ENCODE measurements at regions not wholly inside any gene's neighbourhood (a gene's known extent, or its start where the extent isn't known, plus 50 kb on each side); places are given as distances from the start of the nearest gene placed in this dataset.

GRCh38 chr4:144350706-144351105 is 210.2 kb upstream of the GYPA start:
- TF ChIP-seq USF1 (IDR thresholded peaks at IDR 0.05): no peak
- TF ChIP-seq CEBPB (IDR thresholded peaks at IDR 0.05): no peak
- no peak for TF ChIP-seq RAD21 (IDR thresholded peaks at IDR 0.05; ENCODE audit: low read depth)
- no peak for TF ChIP-seq MAX (IDR thresholded peaks at IDR 0.05)
- TF ChIP-seq NFIC (IDR thresholded peaks at IDR 0.05): no peak

- TF ChIP-seq MAX (IDR thresholded peaks at IDR 0.05) (no peak), USF1 (IDR thresholded peaks at IDR 0.05) (no peak), ZBTB7A (IDR thresholded peaks at IDR 0.05; ENCODE audit: low read depth) (no peak), YY1 (IDR thresholded peaks at IDR 0.05; ENCODE audit: low read depth) (no peak), EGR1 (IDR thresholded peaks at IDR 0.05) (no peak), REST (IDR thresholded peaks at IDR 0.05; ENCODE audit: low read depth) (no peak), RAD21 (IDR thresholded peaks at IDR 0.05; ENCODE audit: low read depth) (no peak), FOXM1 (IDR thresholded peaks at IDR 0.05; ENCODE audit: borderline replicate concordance, low read depth) (no peak), CREB1 (IDR thresholded peaks at IDR 0.05; ENCODE audit: low read depth) (no peak), TEAD4 (IDR thresholded peaks at IDR 0.05) (no peak), NFIC (IDR thresholded peaks at IDR 0.05) (no peak), EP300 (IDR thresholded peaks at IDR 0.05; ENCODE audit: borderline replicate concordance) (no peak), TAF1 (IDR thresholded peaks at IDR 0.05; ENCODE audit: low read depth) (no peak), TCF12 (IDR thresholded peaks at IDR 0.05; ENCODE audit: low read depth) (no peak), CEBPB (IDR thresholded peaks at IDR 0.05) (no peak)
Measured at GRCh38 chr4:144351306-144351705, 210.8 kb upstream of the GYPA start.

- TF ChIP-seq TAF1 (IDR thresholded peaks at IDR 0.05; ENCODE audit: low read depth) (no peak), REST (IDR thresholded peaks at IDR 0.05; ENCODE audit: low read depth) (no peak), MAX (IDR thresholded peaks at IDR 0.05) (no peak), NFIC (IDR thresholded peaks at IDR 0.05) (no peak), YY1 (IDR thresholded peaks at IDR 0.05; ENCODE audit: low read depth) (no peak), TCF12 (IDR thresholded peaks at IDR 0.05; ENCODE audit: low read depth) (no peak), CREB1 (IDR thresholded peaks at IDR 0.05; ENCODE audit: low read depth) (no peak), USF1 (IDR thresholded peaks at IDR 0.05) (no peak), CEBPB (IDR thresholded peaks at IDR 0.05) (no peak)
Measured at GRCh38 chr4:144353292-144353691, 212.8 kb upstream of the GYPA start.

GRCh38 chr4:144355811-144356757 is 215.6 kb upstream of the GYPA start:
- peak; percentile 50; the same call in 1 of the 2 replicates for TF ChIP-seq NFIC (IDR thresholded peaks at IDR 0.05)
- no peak for TF ChIP-seq USF1 (IDR thresholded peaks at IDR 0.05)
- no peak for TF ChIP-seq CREB1 (IDR thresholded peaks at IDR 0.05; ENCODE audit: low read depth)
- TF ChIP-seq YY1 (IDR thresholded peaks at IDR 0.05; ENCODE audit: low read depth): peak; percentile 56; the same call in 1 of the 2 replicates
- TF ChIP-seq EP300 (IDR thresholded peaks at IDR 0.05; ENCODE audit: borderline replicate concordance): peak; percentile 32; the same call in 1 of the 2 replicates
- no peak for TF ChIP-seq TCF12 (IDR thresholded peaks at IDR 0.05; ENCODE audit: low read depth)
- no peak for TF ChIP-seq CEBPB (IDR thresholded peaks at IDR 0.05)
- TF ChIP-seq TEAD4 (IDR thresholded peaks at IDR 0.05): peak; percentile 31; the same call in 1 of the 2 replicates
- peak; percentile 35; the same call in 1 of the 2 replicates for TF ChIP-seq RAD21 (IDR thresholded peaks at IDR 0.05; ENCODE audit: low read depth)
- TF ChIP-seq EGR1 (IDR thresholded peaks at IDR 0.05): no peak
- TF ChIP-seq FOXM1 (IDR thresholded peaks at IDR 0.05; ENCODE audit: borderline replicate concordance, low read depth): no peak
